NB4 (cell line): ENCODE measurements at regions not wholly inside any gene's neighbourhood (a gene's known extent, or its start where the extent isn't known, plus 50 kb on each side); places are given as distances from the start of the nearest gene placed in this dataset.

Experiments
- CTCF ChIP-seq: IDR thresholded peaks from one replicate; pipeline ENCODE4 v1.5.1; 2012; ENCODE audit warnings: low read depth, low read length
- MAX ChIP-seq: IDR thresholded peaks from 2 replicates; pipeline ENCODE4 v1.6.1; 2011; ENCODE audit warnings: low read depth, low read length
- POLR2A ChIP-seq: IDR thresholded peaks from 2 replicates; pipeline ENCODE4 v1.6.1; 2011; ENCODE audit warnings: mild to moderate bottlenecking; ENCODE audit not compliant: insufficient read length; ENCODE audit errors: extremely low read depth

GRCh38 chr16:52729731-52730130 lies 182.8 kb upstream of the TOX3 start:
- TF ChIP-seq POLR2A = no peak
- no peak for TF ChIP-seq CTCF
- no peak for TF ChIP-seq MAX
